GM04503 (cell line): ENCODE measurements at regions not wholly inside any gene's neighbourhood (a gene's known extent, or its start where the extent isn't known, plus 50 kb on each side); places are given as distances from the start of the nearest gene placed in this dataset.
"Not testable (repeated sequence)": the region's sequence is repeated elsewhere in the genome, so short reads cannot be mapped to it uniquely, and the experiment has no call there.

Experiments used
- DNase-seq: peaks from one replicate; pipeline ENCODE4 v3.0.0-alpha.2; 2012; ENCODE audit warnings: low read depth

GRCh38 chrX:99095965-99096635, 1314.0 kb downstream of the PCDH19 start:
- DNase-seq, result no peak

- DNase-seq, result no peak
Measured at GRCh38 chrX:99091459-99091858, 1318.6 kb downstream of the PCDH19 start.

- DNase-seq, result no peak
Measured at GRCh38 chrX:99078301-99078700, 1331.8 kb downstream of the PCDH19 start.

GRCh38 chrX:99077099-99077498, 1333.0 kb downstream of the PCDH19 start:
- DNase-seq, result no peak

- no peak for DNase-seq
Measured at GRCh38 chrX:99073551-99073950, 1336.5 kb downstream of the PCDH19 start.

GRCh38 chrX:99051639-99052038, 1358.4 kb downstream of the PCDH19 start:
- DNase-seq, result no peak

GRCh38 chrX:99033226-99033901, 1376.7 kb downstream of the PCDH19 start:
- DNase-seq, result no peak

- DNase-seq, result no peak
Measured at GRCh38 chrX:99010957-99011356, 1399.1 kb downstream of the PCDH19 start.

GRCh38 chrX:99001286-99001685, 1408.8 kb downstream of the PCDH19 start:
- no peak for DNase-seq

- no peak for DNase-seq
Measured at GRCh38 chrX:98962996-98963395, 1447.1 kb downstream of the PCDH19 start.

- DNase-seq, result no peak
Measured at GRCh38 chrX:98956014-98956413, 1454.1 kb downstream of the PCDH19 start.

GRCh38 chrX:98939456-98939855, 1470.6 kb downstream of the PCDH19 start:
- DNase-seq, result no peak

GRCh38 chrX:98931216-98931615, 1478.9 kb downstream of the PCDH19 start:
- DNase-seq, result no peak

- no peak for DNase-seq
Measured at GRCh38 chrX:98924511-98924910, 1485.6 kb downstream of the PCDH19 start.

GRCh38 chrX:98897191-98897590, 1512.9 kb downstream of the PCDH19 start:
- no peak for DNase-seq

GRCh38 chrX:98850639-98851038, 1559.4 kb downstream of the PCDH19 start:
- DNase-seq, result not testable (repeated sequence)
